ENCODE measurements at regions not wholly inside any gene's neighbourhood (a gene's known extent, or its start where the extent isn't known, plus 50 kb on each side); places are given as distances from the start of the nearest gene placed in this dataset.

- Mint-ChIP-seq H3K27ac (no peak overlapping the region), H3K4me3 (no peak overlapping the region), H3K9me3 (peaks cover 6% of the 10 kb centered on the region; the same call in 2 of the 3 replicates), H3K27me3 (ENCODE audit: insufficient read depth, low read depth, poor library complexity) (no peaks in the 10 kb centered on the region), H3K36me3 (ENCODE audit: low read depth) (no peaks in the 10 kb centered on the region), H3K4me1 (no peaks in the 10 kb centered on the region)
- ATAC-seq (no peak), DNase-seq (ENCODE audit: low spot score) (no peak)
- H3K36me3 ChIP-seq (ENCODE audit: insufficient read depth), result no peaks in the 10 kb centered on the region
- no peaks in the 10 kb centered on the region for H3F3A ChIP-seq (replicated peaks; ENCODE audit: low read depth)
- H3K4me3 ChIP-seq, result no peak overlapping the region
- H3K9me2 ChIP-seq (ENCODE audit: insufficient read depth), result no peaks in the 10 kb centered on the region
- H3K79me2 ChIP-seq (replicated peaks; ENCODE audit: insufficient read depth), result no peaks in the 10 kb centered on the region
- no peak overlapping the region for H3K4me2 ChIP-seq
- no peak overlapping the region for H3K27ac ChIP-seq (ENCODE audit: low read depth)
- H3K4me1 ChIP-seq (ENCODE audit: insufficient read depth), result no peaks in the 10 kb centered on the region
- no peaks in the 10 kb centered on the region for H3K27me3 ChIP-seq (ENCODE audit: insufficient read depth)
- H2AFZ ChIP-seq, result no peak overlapping the region
- TF ChIP-seq ZNF331 (CRISPR knock-in tag; IDR thresholded peaks at IDR 0.05; ENCODE audit: low read depth), result no peak
- no peak for TF ChIP-seq REST (IDR thresholded peaks at IDR 0.05; ENCODE audit: unreplicated experiment)
- no peaks in the 10 kb centered on the region for H4K20me1 ChIP-seq (replicated peaks; ENCODE audit: insufficient read depth)
Measured at GRCh38 chr4:59841698-59842097, 1358.4 kb upstream of the ADGRL3 start.

GRCh38 chr4:59848457-59848856 lies 1351.7 kb upstream of the ADGRL3 start:
- Histone ChIP-seq H3K9me2 (ENCODE audit: insufficient read depth) (no peaks in the 10 kb centered on the region), H3K4me2 (no peak overlapping the region), H3K27me3 (ENCODE audit: insufficient read depth) (no peaks in the 10 kb centered on the region), H4K20me1 (replicated peaks; ENCODE audit: insufficient read depth) (no peaks in the 10 kb centered on the region), H2AFZ (peak overlapping the region; percentile 38; the same call in 1 of the 2 replicates), H3K4me1 (ENCODE audit: insufficient read depth) (no peaks in the 10 kb centered on the region), H3K36me3 (ENCODE audit: insufficient read depth) (no peaks in the 10 kb centered on the region), H3F3A (replicated peaks; ENCODE audit: low read depth) (no peaks in the 10 kb centered on the region), H3K79me2 (replicated peaks; ENCODE audit: insufficient read depth) (no peaks in the 10 kb centered on the region), H3K27ac (ENCODE audit: low read depth) (no peak overlapping the region), H3K4me3 (no peak overlapping the region)
- peak; percentile 13 for DNase-seq (ENCODE audit: low spot score)
- H3K27me3 Mint-ChIP-seq (ENCODE audit: insufficient read depth, low read depth, poor library complexity), result no peaks in the 10 kb centered on the region
- H3K4me3 Mint-ChIP-seq, result no peak overlapping the region
- H3K27ac Mint-ChIP-seq, result no peak overlapping the region
- no peaks in the 10 kb centered on the region for H3K4me1 Mint-ChIP-seq
- no peaks in the 10 kb centered on the region for H3K36me3 Mint-ChIP-seq (ENCODE audit: low read depth)
- H3K9me3 Mint-ChIP-seq, result peaks cover 6% of the 10 kb centered on the region; the same call in 2 of the 3 replicates
- no peak for ATAC-seq
- TF ChIP-seq REST (IDR thresholded peaks at IDR 0.05; ENCODE audit: unreplicated experiment) (no peak), ZNF331 (CRISPR knock-in tag; IDR thresholded peaks at IDR 0.05; ENCODE audit: low read depth) (no peak), ZNF114 (CRISPR knock-in tag; IDR thresholded peaks at IDR 0.05) (no peak), NANOG (IDR thresholded peaks at IDR 0.05; ENCODE audit: borderline replicate concordance) (no peak), POLR2AphosphoS5 (IDR thresholded peaks at IDR 0.05; ENCODE audit: low read depth) (no peak), CREB1 (CRISPR knock-in tag; IDR thresholded peaks at IDR 0.05; ENCODE audit: low read depth) (no peak), ETS1 (IDR thresholded peaks at IDR 0.05) (no peak), STAT1 (IDR thresholded peaks at IDR 0.05; ENCODE audit: unreplicated experiment) (no peak)
